ENCODE measurements at regions not wholly inside any gene's neighbourhood (a gene's known extent, or its start where the extent isn't known, plus 50 kb on each side); places are given as distances from the start of the nearest gene placed in this dataset.
"Not testable (repeated sequence)": the region's sequence is repeated elsewhere in the genome, so short reads cannot be mapped to it uniquely, and the experiment has no call there.

- 47 to 61% (median 55%) methylated on average over 3 of the region's 3 CpGs for WGBS, 5 donors
These were observed 116.5 kb upstream of the GOT2 start for GRCh38 chr16:58850678-58851020.

DNA sequence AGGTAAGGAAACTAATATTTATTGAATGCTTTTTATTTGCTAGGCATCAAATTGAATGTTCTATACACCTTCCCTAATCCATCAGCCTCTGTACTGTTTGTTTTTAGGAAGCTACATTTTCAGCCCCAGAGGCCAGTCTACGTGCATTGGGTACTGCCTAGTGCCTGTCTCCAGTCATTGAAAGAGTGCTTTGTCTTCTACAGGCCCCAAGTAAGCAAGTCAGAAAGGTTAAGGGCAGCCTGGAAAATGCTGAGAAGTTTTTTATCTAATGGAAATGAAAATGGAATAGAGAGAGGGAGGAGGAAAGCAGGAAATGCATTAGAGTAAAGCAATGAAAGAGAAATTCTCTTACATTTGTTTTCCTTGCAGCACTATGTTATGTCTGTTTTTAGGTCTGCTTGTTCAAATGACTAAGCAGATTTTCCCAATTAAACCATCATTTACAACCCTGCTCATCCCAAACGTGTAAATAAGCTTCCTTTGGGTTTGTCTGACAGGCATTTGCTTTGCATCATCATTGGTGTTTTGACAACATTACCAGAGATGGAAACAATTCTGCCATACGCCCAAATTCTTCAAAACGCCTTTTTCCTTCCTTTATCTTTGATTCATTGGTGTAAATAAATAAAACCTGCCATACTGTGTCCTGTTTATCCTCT lies 116.0 kb upstream of the GOT2 start:
- intact Hi-C loops (cut with DNase I; ENCODE audit: low total_unique reads): no loop called here
- Histone ChIP-seq H3K4me3 (no peak overlapping the region), H3K9me3 (no peaks in the 10 kb centered on the region), H3K27me3 (no peaks in the 10 kb centered on the region), H3K27ac (no peak overlapping the region), H3K4me1 (no peaks in the 10 kb centered on the region), H3K36me3 (no peaks in the 10 kb centered on the region)
- DNase-seq: no peak
- WGBS, 5 donors: 32 to 52% (median 40%) methylated on average over 4 of the region's 4 CpGs
- TF ChIP-seq CTCF (IDR thresholded peaks at IDR 0.05) (no peak), POLR2A (IDR thresholded peaks at IDR 0.05) (no peak), POLR2AphosphoS5 (IDR thresholded peaks at IDR 0.05) (no peak), EP300 (IDR thresholded peaks at IDR 0.05) (no peak)

More at GRCh38 chr16:58850678-58851020, 116.5 kb upstream of the GOT2 start:
- no peak for TF ChIP-seq CTCF (IDR thresholded peaks at IDR 0.05)
- no peak for TF ChIP-seq EP300 (IDR thresholded peaks at IDR 0.05)
- no peak for TF ChIP-seq POLR2A (IDR thresholded peaks at IDR 0.05)
- no peak for TF ChIP-seq POLR2AphosphoS5 (IDR thresholded peaks at IDR 0.05)
- Histone ChIP-seq H3K4me1 (no peaks in the 10 kb centered on the region), H3K27me3 (no peaks in the 10 kb centered on the region), H3K36me3 (no peaks in the 10 kb centered on the region), H3K27ac (no peak overlapping the region), H3K4me3 (no peak overlapping the region), H3K9me3 (no peaks in the 10 kb centered on the region)
- intact Hi-C loops (cut with DNase I; ENCODE audit: low total_unique reads): no loop called here
- DNase-seq: no peak

- H3K36me3 ChIP-seq: no peaks in the 10 kb centered on the region
- WGBS, 5 donors: 89 to 97% (median 93%) methylated on average over 2 of the region's 2 CpGs
- intact Hi-C loops (cut with DNase I; ENCODE audit: low total_unique reads): no loop called here
- H3K27ac ChIP-seq: no peak overlapping the region
- no peak for DNase-seq
- H3K4me1 ChIP-seq: no peaks in the 10 kb centered on the region
- H3K4me3 ChIP-seq: no peak overlapping the region
- TF ChIP-seq EP300 (IDR thresholded peaks at IDR 0.05): no peak
- no peak for TF ChIP-seq CTCF (IDR thresholded peaks at IDR 0.05)
- TF ChIP-seq POLR2A (IDR thresholded peaks at IDR 0.05): no peak
- TF ChIP-seq POLR2AphosphoS5 (IDR thresholded peaks at IDR 0.05): no peak
- no peaks in the 10 kb centered on the region for H3K27me3 ChIP-seq
- no peaks in the 10 kb centered on the region for H3K9me3 ChIP-seq
These were observed 114.5 kb upstream of the GOT2 start for GRCh38 chr16:58848662-58849002.

- DNase-seq: peak in 1 of 2 donors; percentile 16
- no peak for TF ChIP-seq POLR2A (IDR thresholded peaks at IDR 0.05)
- no peak for TF ChIP-seq POLR2AphosphoS5 (IDR thresholded peaks at IDR 0.05)
- no peak for TF ChIP-seq CTCF (IDR thresholded peaks at IDR 0.05)
- TF ChIP-seq EP300 (IDR thresholded peaks at IDR 0.05): no peak
- H3K9me3 ChIP-seq: no peaks in the 10 kb centered on the region
- H3K4me1 ChIP-seq: no peaks in the 10 kb centered on the region
- intact Hi-C loops (cut with DNase I; ENCODE audit: low total_unique reads): no loop called here
- H3K36me3 ChIP-seq: no peaks in the 10 kb centered on the region
- 45 to 61% (median 52%) methylated on average over 4 of the region's 4 CpGs for WGBS, 5 donors
- H3K27ac ChIP-seq: no peak overlapping the region
- H3K27me3 ChIP-seq: no peaks in the 10 kb centered on the region
- H3K4me3 ChIP-seq: no peak overlapping the region
These were observed 114.0 kb upstream of the GOT2 start for GRCh38 chr16:58847902-58848661.

- H3K4me1 ChIP-seq; H3K27ac ChIP-seq; H3K36me3 ChIP-seq; intact Hi-C loops (cut with DNase I; ENCODE audit: low total_unique reads); H3K9me3 ChIP-seq; H3K4me3 ChIP-seq; H3K27me3 ChIP-seq; DNase-seq: not testable (repeated sequence)
- WGBS, 5 donors: 97 to 100% (median 98%) methylated on average over 15 to 29 of the region's 29 CpGs
These were observed 112.1 kb upstream of the GOT2 start for GRCh38 chr16:58846226-58846625.

Data from stomach (tissue), 8 donors.